DND-41 (cell line): ENCODE measurements at regions not wholly inside any gene's neighbourhood (a gene's known extent, or its start where the extent isn't known, plus 50 kb on each side); places are given as distances from the start of the nearest gene placed in this dataset.

Experiments used
- CTCF ChIP-seq: IDR thresholded peaks from 2 replicates; pipeline ENCODE4 v1.5.1; 2012; ENCODE audit warnings: borderline replicate concordance, low read length, moderate library complexity, mild to moderate bottlenecking; ENCODE audit not compliant: poor library complexity, severe bottlenecking; ENCODE audit errors: extremely low read depth
- EZH2 ChIP-seq: IDR thresholded peaks from 3 replicates; pipeline ENCODE4 v1.6.1; 2012; ENCODE audit warnings: borderline replicate concordance, low read depth, mild to moderate bottlenecking, moderate library complexity, low read length, inconsistent platforms; ENCODE audit not compliant: severe bottlenecking

DNA sequence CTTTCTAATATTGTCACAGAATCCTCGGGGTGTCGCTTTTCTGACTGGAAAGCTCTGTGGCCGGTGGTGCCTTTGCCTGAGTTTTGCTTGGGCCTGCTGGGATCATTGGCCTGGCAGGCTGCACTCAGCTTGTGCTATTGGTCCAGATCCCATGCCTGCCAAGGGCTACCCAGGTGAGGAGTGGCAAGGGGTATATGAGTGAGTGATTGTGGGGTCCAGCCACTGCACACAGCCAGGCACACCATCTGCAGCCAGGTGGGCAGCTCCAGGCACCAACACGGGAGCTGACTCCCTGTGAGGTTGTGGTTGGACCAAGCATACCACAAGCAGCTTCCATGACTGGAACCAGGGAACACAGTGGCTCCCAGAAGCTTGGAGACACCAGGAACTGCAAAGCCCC, 557.2 kb downstream of the SI start:
- TF ChIP-seq CTCF, result no peak
- no peak for TF ChIP-seq EZH2
